ENCODE measurements at regions not wholly inside any gene's neighbourhood (a gene's known extent, or its start where the extent isn't known, plus 50 kb on each side); places are given as distances from the start of the nearest gene placed in this dataset.

DNA sequence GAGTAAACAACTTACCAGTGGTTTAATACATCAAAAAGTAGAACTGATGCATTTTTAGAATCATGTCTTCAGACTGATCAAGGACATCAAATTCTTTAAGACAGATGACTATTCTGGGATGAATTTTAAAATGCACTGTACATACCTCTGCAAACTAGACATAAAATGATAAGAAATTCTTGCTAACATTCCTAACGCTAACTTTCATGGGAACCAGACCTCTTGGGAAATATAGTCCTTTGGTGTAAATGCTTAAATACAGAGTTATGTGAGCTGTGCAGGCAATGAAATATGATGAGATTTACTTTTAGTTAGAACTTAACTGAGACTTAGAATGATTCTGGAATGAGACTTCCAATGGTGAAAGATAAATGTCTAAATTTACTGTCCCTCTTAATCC lies 562.0 kb downstream of the NR4A2 start:
- TF ChIP-seq, protein P1, sequence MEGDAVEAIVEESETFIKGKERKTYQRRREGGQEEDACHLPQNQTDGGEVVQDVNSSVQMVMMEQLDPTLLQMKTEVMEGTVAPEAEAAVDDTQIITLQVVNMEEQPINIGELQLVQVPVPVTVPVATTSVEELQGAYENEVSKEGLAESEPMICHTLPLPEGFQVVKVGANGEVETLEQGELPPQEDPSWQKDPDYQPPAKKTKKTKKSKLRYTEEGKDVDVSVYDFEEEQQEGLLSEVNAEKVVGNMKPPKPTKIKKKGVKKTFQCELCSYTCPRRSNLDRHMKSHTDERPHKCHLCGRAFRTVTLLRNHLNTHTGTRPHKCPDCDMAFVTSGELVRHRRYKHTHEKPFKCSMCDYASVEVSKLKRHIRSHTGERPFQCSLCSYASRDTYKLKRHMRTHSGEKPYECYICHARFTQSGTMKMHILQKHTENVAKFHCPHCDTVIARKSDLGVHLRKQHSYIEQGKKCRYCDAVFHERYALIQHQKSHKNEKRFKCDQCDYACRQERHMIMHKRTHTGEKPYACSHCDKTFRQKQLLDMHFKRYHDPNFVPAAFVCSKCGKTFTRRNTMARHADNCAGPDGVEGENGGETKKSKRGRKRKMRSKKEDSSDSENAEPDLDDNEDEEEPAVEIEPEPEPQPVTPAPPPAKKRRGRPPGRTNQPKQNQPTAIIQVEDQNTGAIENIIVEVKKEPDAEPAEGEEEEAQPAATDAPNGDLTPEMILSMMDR (IDR thresholded peaks at IDR 0.05), result no peak
- TF ChIP-seq POLR2A (IDR thresholded peaks at IDR 0.05), result no peak
- H3K36me3 ChIP-seq, result no peaks in the 10 kb centered on the region
- no peak overlapping the region for H3K27ac ChIP-seq
- DNase-seq, result no peak
- no peaks in the 10 kb centered on the region for H3K27me3 ChIP-seq
- no peak overlapping the region for H3K4me3 ChIP-seq
- H3K9me3 ChIP-seq, result no peaks in the 10 kb centered on the region
- no peaks in the 10 kb centered on the region for H3K4me1 ChIP-seq

DNA sequence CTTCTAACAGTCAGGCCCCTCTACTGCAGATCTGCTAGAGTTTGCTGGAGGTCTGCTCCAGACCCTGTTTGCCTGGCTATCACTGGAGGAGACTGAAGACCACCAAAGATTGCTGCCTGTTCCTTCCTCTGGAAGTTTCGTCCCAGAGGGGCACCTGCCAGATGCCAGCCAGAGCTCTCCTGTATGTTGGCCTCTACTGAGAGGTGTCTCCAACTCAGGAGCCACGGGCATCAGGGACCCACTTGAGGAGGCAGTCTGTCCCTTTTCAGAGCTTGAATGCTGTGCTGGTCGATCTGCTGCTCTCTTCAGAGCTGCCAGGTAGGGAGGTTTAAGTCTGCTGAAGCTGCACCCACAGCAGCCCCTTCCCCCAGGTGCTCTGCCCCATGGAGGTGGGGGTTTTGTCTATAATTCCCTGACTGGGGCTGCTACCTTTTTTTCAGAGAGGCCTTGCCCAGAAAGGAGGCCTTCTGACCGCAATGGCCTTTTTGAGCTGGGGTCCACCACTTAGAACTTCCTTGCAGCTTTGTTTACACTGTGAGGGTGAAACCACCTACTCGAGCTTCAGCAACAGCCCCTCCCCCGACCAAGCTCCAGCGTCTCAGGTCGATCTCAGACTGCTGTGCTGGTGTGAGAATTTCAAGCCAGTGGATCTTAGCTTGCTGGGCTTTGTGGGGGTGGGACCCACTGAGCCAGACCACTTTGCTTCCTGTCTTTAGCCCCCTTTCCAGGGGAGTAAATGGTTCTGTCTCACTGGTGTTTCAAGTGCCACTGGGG lies 566.0 kb downstream of the NR4A2 start:
- H3K4me1 ChIP-seq, result no peaks in the 10 kb centered on the region
- no peak for DNase-seq

DNA sequence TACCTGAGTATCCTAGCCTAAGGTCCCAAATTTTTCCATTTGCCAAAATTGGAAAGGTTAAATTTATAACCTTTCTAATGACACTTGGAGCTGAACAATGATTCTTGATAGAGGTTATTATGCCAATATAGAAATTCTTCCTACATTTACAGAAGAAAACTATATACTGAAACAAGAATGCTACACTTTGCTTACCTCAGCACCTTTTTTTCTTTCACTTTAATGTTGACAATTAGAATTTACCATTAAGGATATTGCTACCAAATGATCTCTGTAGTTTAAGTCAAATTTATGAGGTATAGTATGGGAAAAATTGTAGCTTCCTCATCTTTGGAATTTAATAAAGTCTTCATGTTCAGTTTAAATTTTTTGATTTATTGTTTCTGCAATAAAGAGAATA lies 577.0 kb downstream of the NR4A2 start:
- TF ChIP-seq, protein P1 (IDR thresholded peaks at IDR 0.05), result no peak
- no peak for TF ChIP-seq POLR2A (IDR thresholded peaks at IDR 0.05)
- Histone ChIP-seq H3K9me3 (no peaks in the 10 kb centered on the region), H3K27me3 (no peaks in the 10 kb centered on the region), H3K36me3 (no peaks in the 10 kb centered on the region), H3K27ac (no peak overlapping the region), H3K4me3 (no peak overlapping the region), H3K4me1 (no peaks in the 10 kb centered on the region)
- DNase-seq, result no peak

More for the DNA sequence above, 566.0 kb downstream of the NR4A2 start:
- Histone ChIP-seq H3K27me3 (no peaks in the 10 kb centered on the region), H3K36me3 (no peaks in the 10 kb centered on the region), H3K4me3 (no peak overlapping the region), H3K9me3 (no peaks in the 10 kb centered on the region), H3K27ac (no peak overlapping the region)
- no peak for TF ChIP-seq POLR2A (IDR thresholded peaks at IDR 0.05)
- TF ChIP-seq, protein P1 (IDR thresholded peaks at IDR 0.05), result no peak

DNA sequence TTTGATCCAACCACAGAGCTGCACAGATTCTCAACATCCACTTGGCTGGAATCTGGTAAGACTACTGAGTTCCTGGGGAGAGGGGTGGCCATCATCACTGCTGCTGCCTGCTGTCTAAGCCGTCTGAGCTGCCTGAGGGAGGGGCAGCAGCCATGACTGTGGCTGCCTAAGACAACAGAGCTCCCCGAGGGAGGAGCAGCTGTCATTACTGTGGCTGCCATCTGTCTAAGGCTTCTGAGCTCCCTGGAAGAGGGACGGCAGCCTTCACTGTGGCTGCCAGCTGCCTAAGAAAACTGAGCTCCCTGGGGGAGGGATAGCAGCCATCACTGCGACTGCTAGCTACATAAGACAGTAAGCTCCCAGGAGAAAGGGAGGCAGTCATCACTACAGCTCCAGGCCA lies 584.4 kb downstream of the NR4A2 start:
- H3K36me3 ChIP-seq, result no peaks in the 10 kb centered on the region
- H3K9me3 ChIP-seq, result no peaks in the 10 kb centered on the region
- no peaks in the 10 kb centered on the region for H3K27me3 ChIP-seq
- no peak overlapping the region for H3K27ac ChIP-seq
- TF ChIP-seq, protein P1 (IDR thresholded peaks at IDR 0.05), result no peak
- no peak for TF ChIP-seq POLR2A (IDR thresholded peaks at IDR 0.05)
- no peak for DNase-seq
- no peaks in the 10 kb centered on the region for H3K4me1 ChIP-seq
- H3K4me3 ChIP-seq, result no peak overlapping the region

DNA sequence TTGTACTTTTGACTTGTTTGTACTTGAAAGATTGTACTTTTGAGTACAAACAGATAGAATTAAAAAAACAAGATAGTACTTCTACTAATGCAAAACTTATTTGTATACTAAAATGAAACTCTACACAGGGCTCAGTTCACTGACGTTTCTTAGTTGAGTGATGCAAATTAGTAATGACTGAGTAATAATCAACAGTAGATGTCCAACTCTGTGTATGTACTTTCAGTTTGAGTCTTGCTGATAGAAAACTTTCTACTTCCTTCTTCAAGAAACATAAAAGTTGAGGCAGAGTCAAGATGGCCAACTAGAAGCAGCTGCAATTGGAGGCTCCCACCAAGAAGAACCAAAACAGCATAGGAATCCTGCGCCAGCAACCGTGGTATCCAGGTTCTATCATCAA lies 585.0 kb downstream of the NR4A2 start:
- H3K9me3 ChIP-seq, result no peaks in the 10 kb centered on the region
- no peaks in the 10 kb centered on the region for H3K4me1 ChIP-seq
- H3K27ac ChIP-seq, result no peak overlapping the region
- DNase-seq, result no peak
- no peak overlapping the region for H3K4me3 ChIP-seq
- H3K36me3 ChIP-seq, result no peaks in the 10 kb centered on the region
- H3K27me3 ChIP-seq, result no peaks in the 10 kb centered on the region
- no peak for TF ChIP-seq POLR2A (IDR thresholded peaks at IDR 0.05)
- TF ChIP-seq, protein P1 (IDR thresholded peaks at IDR 0.05), result no peak

All from Peyer's patch (tissue), 4 donors.